NCI-H1436 (cell line): ENCODE measurements at regions not wholly inside any gene's neighbourhood (a gene's known extent, or its start where the extent isn't known, plus 50 kb on each side); places are given as distances from the start of the nearest gene placed in this dataset.
A peak's percentile ranks its signal among the peaks of the same experiment; 100 is the strongest.
"Not testable (repeated sequence)": the region's sequence is repeated elsewhere in the genome, so short reads cannot be mapped to it uniquely, and the experiment has no call there.

Experiments used
- DNase-seq: peaks from one replicate; lab custom pipeline; 2025; lab: John Stamatoyannopoulos, UW

DNA sequence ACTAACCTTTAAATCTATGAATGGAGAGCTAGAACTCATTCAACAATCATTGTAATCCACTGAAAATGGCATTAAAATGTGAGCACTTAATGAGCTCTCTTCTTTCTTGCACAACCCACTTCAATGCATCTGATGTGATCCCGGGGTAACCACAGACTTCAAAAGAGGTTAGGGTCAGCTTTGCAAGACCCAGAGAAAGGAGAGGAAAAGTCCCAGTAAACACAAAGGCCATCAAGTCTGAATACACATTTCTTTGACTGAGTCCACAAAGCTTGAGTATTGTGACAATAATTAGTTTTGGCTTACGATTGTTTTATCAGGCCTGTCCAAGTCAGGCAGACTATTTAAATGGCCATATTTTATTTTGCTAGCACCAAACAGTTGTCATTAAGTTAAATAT is 148.8 kb upstream of the ZNF608 start:
- no peak for DNase-seq

DNA sequence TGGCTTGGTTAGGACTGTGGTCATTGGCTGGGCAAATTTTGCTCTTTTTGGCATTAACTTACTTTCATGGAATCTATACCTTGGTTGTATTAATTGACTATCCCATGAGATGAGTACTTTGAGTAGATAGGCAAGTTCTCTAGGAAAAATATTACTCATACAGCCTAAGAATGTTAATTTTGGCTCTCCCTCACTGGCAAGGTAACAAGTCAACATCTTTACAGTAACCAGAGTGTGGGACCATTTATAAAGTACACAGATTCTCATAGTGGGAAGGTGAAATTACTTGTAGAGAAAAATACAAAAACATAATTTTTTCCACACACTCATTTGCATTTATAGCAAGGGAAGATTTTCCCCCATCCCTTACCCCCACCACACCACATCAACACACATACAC is 154.6 kb upstream of the ZNF608 start:
- no peak for DNase-seq

GRCh38 chr5:124902097-124902821 is 155.8 kb upstream of the ZNF608 start:
- no peak for DNase-seq

DNA sequence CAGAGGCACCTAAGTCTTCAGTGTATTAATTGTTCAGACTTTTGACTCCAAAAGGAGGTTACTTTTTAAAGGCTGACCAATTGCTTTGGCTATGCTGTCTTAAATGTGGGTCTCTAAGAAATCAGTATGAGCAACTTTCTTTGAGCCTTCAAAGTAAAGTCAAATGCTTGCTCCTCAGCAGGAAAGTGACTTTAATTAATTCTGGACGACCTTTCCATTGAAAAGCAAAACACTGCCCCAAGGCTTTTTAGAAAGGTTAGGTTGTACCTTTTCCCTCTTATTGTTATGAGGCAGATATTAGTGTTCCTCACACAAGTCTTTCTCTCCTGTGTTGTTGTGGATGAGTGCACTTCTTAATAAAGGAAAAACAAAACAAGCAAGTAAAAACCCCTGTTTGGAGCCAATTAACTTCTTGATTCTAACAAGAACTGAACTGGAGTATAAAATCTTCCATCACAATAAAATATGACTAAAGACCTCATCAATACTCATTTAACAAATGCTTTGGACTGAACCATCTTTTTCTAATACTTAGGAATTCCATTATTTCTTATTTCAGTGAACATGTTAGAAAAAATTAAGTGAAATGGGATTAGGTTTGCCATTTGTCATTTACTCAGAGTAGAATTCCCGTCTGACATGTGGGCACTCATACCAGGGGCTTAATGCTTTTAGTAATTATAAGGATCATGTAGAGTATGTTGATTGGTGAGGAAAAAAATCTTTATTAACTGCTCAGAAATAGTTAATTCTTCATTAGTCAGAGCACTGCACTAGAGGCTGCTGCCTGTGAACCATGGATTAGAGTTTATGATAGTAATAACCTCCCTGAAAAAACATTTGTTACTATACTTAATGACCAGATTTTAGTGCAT is 159.1 kb upstream of the ZNF608 start:
- DNase-seq, result no peak

- DNase-seq, result no peak
Observed at GRCh38 chr5:124906339-124907097, 160.1 kb upstream of the ZNF608 start.

GRCh38 chr5:124907098-124907644 is 160.7 kb upstream of the ZNF608 start:
- DNase-seq, result no peak

DNA sequence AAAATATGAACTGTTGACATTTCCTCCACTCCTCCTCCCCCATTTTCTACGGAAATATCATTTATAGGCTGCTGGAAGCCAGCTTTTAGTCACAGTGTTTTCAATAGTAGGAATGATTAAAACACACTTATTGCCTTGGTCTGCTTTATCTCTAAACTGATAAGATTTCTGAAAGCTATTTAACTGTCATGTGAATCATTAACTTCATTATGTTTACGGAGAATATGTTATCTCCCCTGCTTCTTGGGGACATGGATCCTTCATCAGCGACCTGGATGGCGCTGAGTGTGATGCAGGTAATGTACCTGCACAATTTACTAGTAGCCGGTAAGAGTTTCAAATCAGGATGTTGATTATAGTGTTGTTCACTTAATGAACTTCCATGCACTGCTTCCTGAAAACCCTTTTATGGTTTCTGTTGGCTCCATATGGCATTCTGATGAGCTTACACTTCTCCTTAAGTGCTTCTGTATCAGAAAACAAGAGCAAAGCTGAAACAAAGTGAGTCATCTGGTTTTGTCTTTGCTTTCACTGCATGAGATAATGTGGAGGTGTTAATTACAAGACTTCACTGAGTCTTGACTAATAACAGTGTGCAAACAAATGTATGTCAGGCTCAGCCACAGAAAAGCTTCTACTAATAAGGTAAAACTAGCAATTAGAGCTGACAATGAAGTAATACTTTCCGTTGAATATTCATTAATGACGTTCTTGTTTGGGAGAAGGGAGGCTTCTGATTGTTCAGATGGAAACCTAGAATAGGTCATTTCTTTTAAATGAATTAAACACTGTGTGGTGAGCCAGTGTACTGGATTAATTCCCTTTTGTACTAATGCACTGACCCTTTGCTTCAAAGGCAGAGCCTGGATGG is 162.4 kb upstream of the ZNF608 start:
- peak; percentile 69 for DNase-seq

DNA sequence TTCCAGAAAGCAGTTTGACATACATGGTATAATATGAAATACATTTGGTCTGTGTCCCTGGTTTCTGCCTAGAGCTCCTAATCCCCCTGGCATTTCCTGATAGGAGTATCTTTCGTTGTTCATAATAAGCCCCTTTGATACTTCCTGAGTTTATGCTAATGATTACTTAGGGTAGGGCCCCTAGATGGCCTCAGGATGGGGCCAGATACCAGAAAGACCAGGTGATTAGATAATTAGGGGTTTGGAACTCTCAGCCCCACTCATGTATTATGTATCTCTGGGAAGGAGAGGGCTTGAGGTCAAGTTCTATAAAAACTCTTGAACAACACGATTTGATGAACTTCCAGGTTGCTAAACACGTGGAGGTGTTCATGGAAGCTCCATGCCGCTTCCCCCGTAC is 163.3 kb upstream of the ZNF608 start:
- no peak for DNase-seq

GRCh38 chr5:124910354-124911016 is 164.0 kb upstream of the ZNF608 start:
- DNase-seq, result no peak

- no peak for DNase-seq
Observed at GRCh38 chr5:124912638-124913328, 166.3 kb upstream of the ZNF608 start.

DNA sequence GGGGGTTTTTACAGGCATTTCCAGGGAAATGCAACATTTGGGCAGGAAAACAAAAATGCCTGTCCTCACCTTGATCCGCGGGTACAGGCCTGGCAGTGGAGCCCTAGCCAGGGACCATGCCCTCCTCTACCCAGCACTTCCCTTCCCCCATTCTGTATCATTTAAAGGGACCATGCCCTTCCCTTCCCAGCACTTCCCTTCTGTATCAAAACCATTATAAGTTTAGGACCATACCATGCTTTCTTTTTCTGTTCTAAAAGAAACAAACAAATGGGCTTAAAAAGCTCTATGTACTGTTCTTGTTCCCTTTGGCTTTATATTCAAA is 166.9 kb upstream of the ZNF608 start:
- DNase-seq, result no peak

GRCh38 chr5:124916313-124916712 is 169.9 kb upstream of the ZNF608 start:
- DNase-seq, result not testable (repeated sequence)

DNA sequence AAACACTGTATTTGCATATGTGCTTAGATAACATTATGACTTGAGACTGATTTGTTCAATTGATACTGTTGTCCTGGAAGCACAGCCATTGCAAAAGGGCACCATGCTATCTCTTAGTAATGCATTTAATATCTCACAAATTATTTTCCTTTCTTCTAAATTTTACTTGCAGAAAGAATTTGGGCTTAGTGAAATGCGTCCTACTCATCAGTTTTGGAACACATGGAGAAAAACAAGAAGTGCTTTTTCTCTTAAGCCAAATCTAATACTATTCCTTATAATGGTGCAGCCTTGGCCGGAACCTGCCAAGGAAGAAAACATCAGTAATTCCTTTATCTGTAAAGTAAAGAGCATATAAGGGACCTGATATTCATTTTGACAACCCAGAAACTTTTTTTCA is 172.2 kb upstream of the ZNF608 start:
- no peak for DNase-seq

GRCh38 chr5:124919076-124919475 is 172.6 kb upstream of the ZNF608 start:
- DNase-seq, result no peak

DNA sequence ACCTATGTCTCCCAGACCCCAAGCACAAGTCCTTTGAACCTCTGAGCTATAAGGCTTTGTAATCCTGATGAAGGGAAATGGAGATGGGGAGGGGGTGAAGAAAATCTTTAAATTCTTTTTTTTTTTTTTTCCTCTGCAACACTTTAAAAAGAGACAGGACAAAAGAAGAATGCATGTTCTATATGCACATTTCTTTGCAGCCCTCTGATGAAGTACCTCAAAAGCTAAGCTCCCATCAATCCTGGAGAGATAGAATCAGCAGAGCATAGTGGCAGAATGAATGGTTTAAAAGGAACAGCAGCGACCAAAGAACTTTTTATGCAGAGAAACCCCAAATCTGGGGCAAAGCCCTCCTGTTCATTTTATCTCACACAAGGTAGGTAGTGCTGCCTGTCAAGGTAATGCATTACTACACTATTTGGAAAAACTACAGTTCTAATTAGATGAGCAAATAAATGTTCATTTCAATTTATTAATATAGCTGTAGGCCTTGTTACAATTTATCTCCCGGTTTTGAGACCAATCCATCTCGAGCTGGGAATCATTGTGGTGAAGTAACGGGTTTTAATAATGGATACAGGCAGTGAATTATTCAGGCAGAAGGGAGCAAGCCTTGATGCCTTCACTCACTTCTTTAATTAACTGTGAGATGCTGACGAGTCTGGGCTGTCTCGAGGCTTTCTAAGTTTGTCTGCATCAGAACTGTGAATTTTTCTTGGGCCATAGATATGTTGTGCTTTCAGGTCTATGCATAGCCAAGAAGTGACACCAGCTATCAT is 173.5 kb upstream of the ZNF608 start:
- DNase-seq, result no peak

- DNase-seq, result no peak
Observed at GRCh38 chr5:124920909-124921666, 174.6 kb upstream of the ZNF608 start.

GRCh38 chr5:124921694-124922093 is 175.3 kb upstream of the ZNF608 start:
- no peak for DNase-seq

DNA sequence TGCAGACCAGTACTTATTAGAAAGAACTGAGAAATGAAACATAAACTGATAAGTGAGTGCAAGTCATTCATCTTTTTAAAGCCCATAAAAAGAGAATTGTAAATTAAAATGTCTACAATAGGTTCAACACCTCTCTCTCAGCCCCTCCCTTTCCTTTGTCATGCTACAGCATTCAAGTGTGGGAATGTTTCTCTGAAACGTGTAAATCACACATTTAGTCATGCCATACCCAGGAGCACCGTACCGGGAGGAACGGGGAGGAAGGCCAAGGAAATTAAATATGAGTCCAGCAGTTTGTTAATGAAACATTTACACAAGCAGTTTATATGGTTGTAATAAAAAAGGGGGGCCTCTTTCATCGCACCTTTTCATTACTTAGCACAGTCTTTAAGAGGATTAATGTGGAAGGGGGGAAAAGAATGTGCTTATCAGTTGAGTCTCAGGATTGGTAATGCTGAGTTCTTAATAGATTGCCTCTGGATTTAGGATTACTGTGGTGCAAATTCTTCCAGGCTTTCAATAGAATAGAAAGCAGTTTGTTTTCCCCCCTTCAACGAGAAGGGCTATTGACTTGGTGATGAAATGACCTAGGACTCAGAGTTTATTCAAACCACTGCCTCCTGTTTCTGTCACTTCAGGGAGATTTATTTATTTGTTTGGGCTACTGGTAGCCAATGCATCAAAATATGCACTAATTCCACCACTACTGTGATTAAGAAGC is 176.0 kb upstream of the ZNF608 start:
- no peak for DNase-seq
